Fibroblast of villous mesenchyme (primary cell): ENCODE measurements at regions not wholly inside any gene's neighbourhood (a gene's known extent, or its start where the extent isn't known, plus 50 kb on each side); places are given as distances from the start of the nearest gene placed in this dataset.

Source experiments
- DNase-seq: peaks from one replicate; pipeline ENCODE4 v3.0.0-alpha.2; 2010; ENCODE audit warnings: low read depth
- H3K4me3 ChIP-seq: 2 replicates; pipeline ENCODE4 v1.5.1; 2011; ENCODE audit warnings: low read depth, mild to moderate bottlenecking, low read length
- TF ChIP-seq, protein P1 (sequence below): IDR thresholded peaks from 2 replicates; pipeline ENCODE4 v1.5.1; 2012; ENCODE audit warnings: low read depth, mild to moderate bottlenecking, low read length; ENCODE audit not compliant: insufficient read depth

GRCh38 chr9:90301277-90301653, 341.4 kb downstream of the DIRAS2 start:
- TF ChIP-seq, protein P1, sequence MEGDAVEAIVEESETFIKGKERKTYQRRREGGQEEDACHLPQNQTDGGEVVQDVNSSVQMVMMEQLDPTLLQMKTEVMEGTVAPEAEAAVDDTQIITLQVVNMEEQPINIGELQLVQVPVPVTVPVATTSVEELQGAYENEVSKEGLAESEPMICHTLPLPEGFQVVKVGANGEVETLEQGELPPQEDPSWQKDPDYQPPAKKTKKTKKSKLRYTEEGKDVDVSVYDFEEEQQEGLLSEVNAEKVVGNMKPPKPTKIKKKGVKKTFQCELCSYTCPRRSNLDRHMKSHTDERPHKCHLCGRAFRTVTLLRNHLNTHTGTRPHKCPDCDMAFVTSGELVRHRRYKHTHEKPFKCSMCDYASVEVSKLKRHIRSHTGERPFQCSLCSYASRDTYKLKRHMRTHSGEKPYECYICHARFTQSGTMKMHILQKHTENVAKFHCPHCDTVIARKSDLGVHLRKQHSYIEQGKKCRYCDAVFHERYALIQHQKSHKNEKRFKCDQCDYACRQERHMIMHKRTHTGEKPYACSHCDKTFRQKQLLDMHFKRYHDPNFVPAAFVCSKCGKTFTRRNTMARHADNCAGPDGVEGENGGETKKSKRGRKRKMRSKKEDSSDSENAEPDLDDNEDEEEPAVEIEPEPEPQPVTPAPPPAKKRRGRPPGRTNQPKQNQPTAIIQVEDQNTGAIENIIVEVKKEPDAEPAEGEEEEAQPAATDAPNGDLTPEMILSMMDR, result no peak
- H3K4me3 ChIP-seq, result no peak overlapping the region

DNA sequence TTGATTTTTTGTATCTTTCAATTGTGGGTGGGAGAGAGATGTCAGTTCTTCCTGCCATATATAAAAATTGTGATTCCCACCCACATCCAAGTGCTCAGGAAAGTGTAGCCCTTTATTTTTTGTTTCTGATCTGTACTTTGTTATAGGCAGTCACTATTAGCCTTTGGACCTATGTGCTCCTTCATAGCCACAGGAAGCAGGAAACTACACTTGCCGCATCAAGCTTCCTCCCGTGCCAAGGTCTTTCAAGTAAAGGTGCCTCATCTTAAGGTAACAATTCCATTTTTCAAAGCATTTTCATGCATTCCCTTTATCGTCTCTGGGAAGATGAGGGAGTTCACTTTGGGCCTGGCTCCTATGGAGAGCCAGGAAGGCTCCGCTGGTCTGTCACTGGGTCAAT, 339.0 kb downstream of the DIRAS2 start:
- no peak for DNase-seq
- H3K4me3 ChIP-seq, result no peak overlapping the region
- TF ChIP-seq, protein P1, result no peak

More at GRCh38 chr9:90301277-90301653, 341.4 kb downstream of the DIRAS2 start:
- DNase-seq, result peak; percentile 79

- TF ChIP-seq, protein P1, result no peak
- no peak overlapping the region for H3K4me3 ChIP-seq
- no peak for DNase-seq
Observed at GRCh38 chr9:90306158-90306557, 336.5 kb downstream of the DIRAS2 start.

DNA sequence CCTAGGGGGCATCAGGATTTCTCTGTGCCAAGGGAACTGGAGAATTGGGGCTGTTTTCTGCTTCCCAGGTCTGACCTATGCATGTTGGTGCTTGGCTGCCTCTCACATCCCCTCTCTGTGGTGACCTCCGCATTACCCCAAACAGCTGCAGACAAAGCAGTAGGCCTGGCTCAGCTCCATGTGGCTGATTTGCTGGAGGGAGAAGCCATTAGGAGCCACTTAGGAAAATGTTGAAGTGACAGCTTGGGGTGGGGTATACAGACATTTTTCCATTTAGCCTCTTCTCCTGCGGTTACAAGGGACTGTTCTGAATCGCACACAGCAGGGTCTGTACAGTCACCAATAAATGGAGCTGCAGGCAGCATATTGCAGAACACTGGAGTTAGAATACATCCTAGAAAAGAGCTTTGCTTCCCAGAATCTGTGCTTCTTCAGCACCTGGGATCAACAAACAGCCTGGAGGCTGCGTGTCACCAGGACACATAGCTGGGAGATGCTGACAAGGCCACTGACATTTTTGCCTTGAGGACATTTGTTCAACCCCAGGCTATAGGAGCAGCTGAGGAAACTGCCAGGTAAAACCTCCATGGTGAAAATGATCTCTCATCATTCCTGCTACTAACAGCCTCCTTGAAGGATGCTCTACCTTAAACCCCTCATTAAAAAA, 335.3 kb downstream of the DIRAS2 start:
- TF ChIP-seq, protein P1, result no peak
- no peak overlapping the region for H3K4me3 ChIP-seq
- no peak for DNase-seq

DNA sequence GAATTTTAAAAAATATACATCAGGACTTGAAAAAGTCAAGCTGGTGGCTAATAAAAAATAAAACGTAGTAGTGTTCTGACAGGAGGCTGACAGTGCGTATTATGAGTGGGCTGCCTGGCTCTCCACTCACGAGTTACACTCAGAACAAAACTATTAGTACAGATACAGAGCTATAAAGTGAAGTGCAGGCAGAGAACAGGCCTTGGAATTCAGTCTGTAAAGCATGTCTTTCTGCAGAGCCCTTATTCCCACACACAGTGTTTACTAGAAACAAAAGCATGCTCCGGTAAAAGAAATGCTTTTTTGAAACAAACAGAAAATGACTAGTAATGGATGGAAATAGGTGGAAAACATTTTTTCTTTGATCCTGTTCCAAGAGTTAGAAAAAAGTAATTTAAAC, 334.7 kb downstream of the DIRAS2 start:
- no peak overlapping the region for H3K4me3 ChIP-seq
- TF ChIP-seq, protein P1, result no peak
- DNase-seq, result peak; percentile 20

GRCh38 chr9:90308691-90309090, 333.9 kb downstream of the DIRAS2 start:
- no peak for DNase-seq
- TF ChIP-seq, protein P1, result no peak
- no peak overlapping the region for H3K4me3 ChIP-seq
